Liver (tissue), 8 donors: ENCODE measurements at regions not wholly inside any gene's neighbourhood (a gene's known extent, or its start where the extent isn't known, plus 50 kb on each side); places are given as distances from the start of the nearest gene placed in this dataset.

Source experiments
- DNase-seq: peaks from one replicate; pipeline ENCODE4 v3.0.0-alpha.2; 2017; ENCODE audit warnings: low spot score
- H3K27ac ChIP-seq, 2 donors: one replicate each; pipeline ENCODE4 v1.7.0; 2013; ENCODE audit warnings: inconsistent platforms in 2 of 2, low read length in 2 of 2, control low read depth in 1 of 2, low read depth in 1 of 2, mild to moderate bottlenecking in 1 of 2
- H3K27me3 ChIP-seq, 4 donors: one replicate each; pipeline versions ENCODE4 v1.6.1 to v1.7.0; 2013; ENCODE audit warnings: low read length in 3 of 4, inconsistent platforms in 1 of 4, mild to moderate bottlenecking in 1 of 4, moderate library complexity in 1 of 4; ENCODE audit not compliant: control insufficient read depth in 4 of 4, insufficient read depth in 4 of 4
- H3K36me3 ChIP-seq, 4 donors: one replicate each; pipeline versions ENCODE4 v1.6.1 to v1.7.0; 2013; ENCODE audit warnings: low read length in 3 of 4, mild to moderate bottlenecking in 3 of 4, low read depth in 1 of 4, moderate library complexity in 1 of 4; ENCODE audit not compliant: control insufficient read depth in 4 of 4, insufficient read depth in 3 of 4
- H3K4me1 ChIP-seq, 4 donors: one replicate each; pipeline versions ENCODE4 v1.6.1 to v1.7.0; 2013; ENCODE audit warnings: low read length in 3 of 4, mild to moderate bottlenecking in 3 of 4, moderate library complexity in 1 of 4; ENCODE audit not compliant: control insufficient read depth in 4 of 4, insufficient read depth in 4 of 4
- H3K4me3 ChIP-seq, 3 donors: one replicate each; pipeline versions ENCODE4 v1.6.1 to v1.7.0; 2013; ENCODE audit warnings: low read length in 3 of 3, control low read depth in 1 of 3, low read depth in 1 of 3, mild to moderate bottlenecking in 1 of 3
- H3K9ac ChIP-seq, 2 donors: one replicate each; pipeline ENCODE4 v1.7.0; 2013; ENCODE audit warnings: low read length in 2 of 2, mild to moderate bottlenecking in 2 of 2, moderate library complexity in 2 of 2, control low read depth in 1 of 2, low read depth in 1 of 2
- H3K9me3 ChIP-seq, 4 donors: one replicate each; pipeline versions ENCODE4 v1.6.1 to v1.7.0; 2013; ENCODE audit warnings: low read length in 3 of 4; ENCODE audit not compliant: control insufficient read depth in 4 of 4
- ATF3 ChIP-seq: IDR thresholded peaks from 2 replicates; pipeline ENCODE4 v1.6.1; 2016; ENCODE audit warnings: antibody characterized with exemption
- EGR1 ChIP-seq, 2 donors: IDR thresholded peaks; 2 replicates each; pipeline ENCODE4 v1.6.1; 2016 to 2018; ENCODE audit warnings: antibody characterized with exemption in 2 of 2, low read depth in 2 of 2
- FOXA1 ChIP-seq: IDR thresholded peaks from 2 replicates; pipeline ENCODE4 v1.6.1; 2016; ENCODE audit warnings: antibody characterized with exemption
- FOXA2 ChIP-seq: IDR thresholded peaks from 2 replicates; pipeline ENCODE4 v1.6.1; 2016; ENCODE audit warnings: antibody characterized with exemption
- GABPA ChIP-seq, 2 donors: IDR thresholded peaks in 1 of 2; conservative IDR thresholded peaks in 1 of 2; 2 replicates each; pipeline ENCODE4 v1.6.1; 2016; ENCODE audit warnings: antibody characterized with exemption in 2 of 2, mild to moderate bottlenecking in 1 of 2, moderate library complexity in 1 of 2
- HNF4A ChIP-seq, 2 donors: conservative IDR thresholded peaks; 2 replicates each; pipeline ENCODE4 v1.6.1; 2016; ENCODE audit warnings: antibody characterized with exemption in 2 of 2, mild to moderate bottlenecking in 2 of 2
- HNF4G ChIP-seq: IDR thresholded peaks from 2 replicates; pipeline ENCODE4 v1.6.1; 2016; ENCODE audit warnings: antibody characterized with exemption
- JUND ChIP-seq, 2 donors: IDR thresholded peaks; 2 replicates each; pipeline ENCODE4 v1.6.1; 2016; ENCODE audit warnings: antibody characterized with exemption in 2 of 2
- MAX ChIP-seq: IDR thresholded peaks from 2 replicates; pipeline ENCODE4 v1.6.1; 2016; ENCODE audit warnings: antibody characterized with exemption
- NR2F2 ChIP-seq: IDR thresholded peaks from 2 replicates; pipeline ENCODE4 v1.6.1; 2016; ENCODE audit warnings: antibody characterized with exemption
- RAD21 ChIP-seq, 2 donors: IDR thresholded peaks; 2 replicates each; pipeline ENCODE4 v1.6.1; 2016; ENCODE audit warnings: antibody characterized with exemption in 2 of 2, mild to moderate bottlenecking in 2 of 2
- RXRA ChIP-seq, 2 donors: IDR thresholded peaks; 2 replicates each; pipeline ENCODE4 v1.6.1; 2017 to 2018; ENCODE audit warnings: antibody characterized with exemption in 2 of 2, mild to moderate bottlenecking in 1 of 2
- SP1 ChIP-seq: IDR thresholded peaks from 2 replicates; pipeline ENCODE4 v1.6.1; 2018; ENCODE audit warnings: antibody characterized with exemption, mild to moderate bottlenecking
- TAF1 ChIP-seq: conservative IDR thresholded peaks from 2 replicates; pipeline ENCODE4 v1.6.1; 2016; ENCODE audit warnings: antibody characterized with exemption, mild to moderate bottlenecking
- ZBTB33 ChIP-seq: IDR thresholded peaks from 2 replicates; pipeline ENCODE4 v1.6.1; 2016; ENCODE audit warnings: antibody characterized with exemption
- WGBS: extraction: QIAGEN DNeasy Blood & Tissue Kit; methylation state at CpG from one replicate; pipeline ENCODE4 v1.1.7; 2013; 5-methylcytosine and 5-hydroxymethylcytosine counted together
- TF ChIP-seq, protein P1 (sequence below): IDR thresholded peaks from 2 replicates; pipeline ENCODE4 v1.6.1; 2016; ENCODE audit warnings: antibody characterized with exemption, mild to moderate bottlenecking
- TF ChIP-seq, protein P2 (sequence below): fragments of 150-350 bp; IDR thresholded peaks from 2 replicates; pipeline ENCODE4 v1.5.1; 2017; ENCODE audit warnings: improper control_type of control experiment, low read depth, low read length; ENCODE audit not compliant: missing input control
- donor health status: healthy.
- donor health status: healthy.
- donor health status: healthy.
- donor health status: healthy.
- donor health status: healthy.

- no peak overlapping the region for H3K9ac ChIP-seq
- H3K27me3 ChIP-seq, result no peaks in the 10 kb centered on the region
- no peak for DNase-seq
- 95% methylated on average over 1 of the region's 1 CpG for WGBS
- no peak for TF ChIP-seq GABPA (IDR thresholded peaks at IDR 0.05 in 1 of 2, conservative IDR thresholded peaks at IDR 0.05 in 1 of 2)
- no peak for TF ChIP-seq FOXA1
- TF ChIP-seq, protein P1, sequence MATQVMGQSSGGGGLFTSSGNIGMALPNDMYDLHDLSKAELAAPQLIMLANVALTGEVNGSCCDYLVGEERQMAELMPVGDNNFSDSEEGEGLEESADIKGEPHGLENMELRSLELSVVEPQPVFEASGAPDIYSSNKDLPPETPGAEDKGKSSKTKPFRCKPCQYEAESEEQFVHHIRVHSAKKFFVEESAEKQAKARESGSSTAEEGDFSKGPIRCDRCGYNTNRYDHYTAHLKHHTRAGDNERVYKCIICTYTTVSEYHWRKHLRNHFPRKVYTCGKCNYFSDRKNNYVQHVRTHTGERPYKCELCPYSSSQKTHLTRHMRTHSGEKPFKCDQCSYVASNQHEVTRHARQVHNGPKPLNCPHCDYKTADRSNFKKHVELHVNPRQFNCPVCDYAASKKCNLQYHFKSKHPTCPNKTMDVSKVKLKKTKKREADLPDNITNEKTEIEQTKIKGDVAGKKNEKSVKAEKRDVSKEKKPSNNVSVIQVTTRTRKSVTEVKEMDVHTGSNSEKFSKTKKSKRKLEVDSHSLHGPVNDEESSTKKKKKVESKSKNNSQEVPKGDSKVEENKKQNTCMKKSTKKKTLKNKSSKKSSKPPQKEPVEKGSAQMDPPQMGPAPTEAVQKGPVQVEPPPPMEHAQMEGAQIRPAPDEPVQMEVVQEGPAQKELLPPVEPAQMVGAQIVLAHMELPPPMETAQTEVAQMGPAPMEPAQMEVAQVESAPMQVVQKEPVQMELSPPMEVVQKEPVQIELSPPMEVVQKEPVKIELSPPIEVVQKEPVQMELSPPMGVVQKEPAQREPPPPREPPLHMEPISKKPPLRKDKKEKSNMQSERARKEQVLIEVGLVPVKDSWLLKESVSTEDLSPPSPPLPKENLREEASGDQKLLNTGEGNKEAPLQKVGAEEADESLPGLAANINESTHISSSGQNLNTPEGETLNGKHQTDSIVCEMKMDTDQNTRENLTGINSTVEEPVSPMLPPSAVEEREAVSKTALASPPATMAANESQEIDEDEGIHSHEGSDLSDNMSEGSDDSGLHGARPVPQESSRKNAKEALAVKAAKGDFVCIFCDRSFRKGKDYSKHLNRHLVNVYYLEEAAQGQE, result no peak
- TF ChIP-seq JUND (IDR thresholded peaks at IDR 0.05), result no peak
- no peak for TF ChIP-seq SP1
- no peak for TF ChIP-seq RAD21 (IDR thresholded peaks at IDR 0.05)
- no peak for TF ChIP-seq ZBTB33
- H3K4me1 ChIP-seq, result no peaks in the 10 kb centered on the region
- H3K27ac ChIP-seq, result no peak overlapping the region
- H3K36me3 ChIP-seq, result no peaks in the 10 kb centered on the region
- H3K9me3 ChIP-seq, result no peaks in the 10 kb centered on the region
- H3K4me3 ChIP-seq, result no peak overlapping the region
These were observed 356.2 kb downstream of the TMEM161B start for GRCh38 chr5:87912419-87912818.

GRCh38 chr5:87909382-87909781 is 359.3 kb downstream of the TMEM161B start:
- no peak overlapping the region for H3K9ac ChIP-seq
- no peaks in the 10 kb centered on the region for H3K36me3 ChIP-seq
- no peaks in the 10 kb centered on the region for H3K27me3 ChIP-seq
- no peak for TF ChIP-seq NR2F2
- TF ChIP-seq SP1, result no peak
- TF ChIP-seq TAF1, result no peak
- TF ChIP-seq ZBTB33, result no peak
- TF ChIP-seq HNF4A (conservative IDR thresholded peaks at IDR 0.05), result no peak
- no peak for TF ChIP-seq FOXA2
- no peak for TF ChIP-seq EGR1 (IDR thresholded peaks at IDR 0.05; ENCODE audit: low read depth in 2 of 2)
- TF ChIP-seq RXRA (IDR thresholded peaks at IDR 0.05), result no peak
- TF ChIP-seq, protein P2, sequence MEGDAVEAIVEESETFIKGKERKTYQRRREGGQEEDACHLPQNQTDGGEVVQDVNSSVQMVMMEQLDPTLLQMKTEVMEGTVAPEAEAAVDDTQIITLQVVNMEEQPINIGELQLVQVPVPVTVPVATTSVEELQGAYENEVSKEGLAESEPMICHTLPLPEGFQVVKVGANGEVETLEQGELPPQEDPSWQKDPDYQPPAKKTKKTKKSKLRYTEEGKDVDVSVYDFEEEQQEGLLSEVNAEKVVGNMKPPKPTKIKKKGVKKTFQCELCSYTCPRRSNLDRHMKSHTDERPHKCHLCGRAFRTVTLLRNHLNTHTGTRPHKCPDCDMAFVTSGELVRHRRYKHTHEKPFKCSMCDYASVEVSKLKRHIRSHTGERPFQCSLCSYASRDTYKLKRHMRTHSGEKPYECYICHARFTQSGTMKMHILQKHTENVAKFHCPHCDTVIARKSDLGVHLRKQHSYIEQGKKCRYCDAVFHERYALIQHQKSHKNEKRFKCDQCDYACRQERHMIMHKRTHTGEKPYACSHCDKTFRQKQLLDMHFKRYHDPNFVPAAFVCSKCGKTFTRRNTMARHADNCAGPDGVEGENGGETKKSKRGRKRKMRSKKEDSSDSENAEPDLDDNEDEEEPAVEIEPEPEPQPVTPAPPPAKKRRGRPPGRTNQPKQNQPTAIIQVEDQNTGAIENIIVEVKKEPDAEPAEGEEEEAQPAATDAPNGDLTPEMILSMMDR, result no peak
- TF ChIP-seq HNF4G, result no peak
- TF ChIP-seq, protein P1, result no peak
- TF ChIP-seq MAX, result no peak
- TF ChIP-seq GABPA (IDR thresholded peaks at IDR 0.05 in 1 of 2, conservative IDR thresholded peaks at IDR 0.05 in 1 of 2), result no peak
- no peak for TF ChIP-seq JUND (IDR thresholded peaks at IDR 0.05)
- no peak for TF ChIP-seq FOXA1
- TF ChIP-seq ATF3, result no peak
- no peak for TF ChIP-seq RAD21 (IDR thresholded peaks at IDR 0.05)
- DNase-seq, result no peak
- no peak overlapping the region for H3K4me3 ChIP-seq
- no peaks in the 10 kb centered on the region for H3K4me1 ChIP-seq
- WGBS, result 92% methylated on average over 2 of the region's 2 CpGs
- H3K9me3 ChIP-seq, result no peaks in the 10 kb centered on the region
- H3K27ac ChIP-seq, result no peak overlapping the region
